HCT116 (cell line): ENCODE measurements at regions not wholly inside any gene's neighbourhood (a gene's known extent, or its start where the extent isn't known, plus 50 kb on each side); places are given as distances from the start of the nearest gene placed in this dataset.

ENCODE experiments used
- ATAC-seq: fragments of 200-7000 bp; cut with Tn5 transposase; 2 replicates; pipeline ENCODE4 v1.9.1; 2020; ENCODE audit warnings: mild to moderate bottlenecking, moderate library complexity
- BruUV-seq: library from RNA; stranded (reverse); fragments of 400-500 nt; replicated peaks from 2 replicates; lab custom pipeline; 2021; lab: Mats Ljungman, UMichigan
- CTCF ChIA-PET: fragments of 300-600 bp; sonication (Branson Sonifier 250); formaldehyde crosslinking; loops from one replicate; lab custom pipeline; 2021; ENCODE audit warnings: antibody characterized with exemption; lab: Charles Lee
- POLR2A ChIA-PET: fragments of 300-600, 350-600 bp; sonication (Branson Sonifier 250); formaldehyde crosslinking; loops from one replicate; lab custom pipeline; 2021; ENCODE audit warnings: antibody characterized with exemption; lab: Charles Lee
- RAD21 ChIA-PET, 2 experiments: fragments of 300-600 bp; sonication (Branson Sonifier 250); formaldehyde crosslinking; loops; one replicate each; lab custom pipeline; 2023; ENCODE audit warnings: low total read pairs in 2 of 2; ENCODE audit not compliant: uncharacterized antibody in 2 of 2, unreplicated experiment in 2 of 2, low non-redundant PET in 1 of 2; lab: Charles Lee
- DNase-seq: peaks from one replicate; pipeline ENCODE4 v3.0.0-alpha.2; 2010; ENCODE audit warnings: low read depth, low spot score
- H2AFZ ChIP-seq: fragments of 200-600 bp; shearing (Covaris generic), sonication (generic); 2 replicates; pipeline ENCODE4 v1.6.1; 2017; ENCODE audit warnings: low read depth, mixed run types, mixed read lengths, antibody characterized with exemption, low read length; ENCODE audit not compliant: poor library complexity, severe bottlenecking
- H3K27ac ChIP-seq: 2 replicates; pipeline ENCODE4 v1.5.1; 2012; ENCODE audit warnings: low read depth, low read length
- H3K27me3 ChIP-seq: fragments of 200-600 bp; sonication (generic); 2 replicates; pipeline ENCODE4 v1.6.1; 2016; ENCODE audit warnings: mixed run types, low read length, mixed read lengths; ENCODE audit not compliant: insufficient read depth
- H3K36me3 ChIP-seq, 2 experiments: fragments of 200-500 bp in 1 of 2; fragments of 200-600 bp in 1 of 2; sonication (Bioruptor generic) in 1 of 2; sonication (generic) in 1 of 2; 2 replicates each; pipeline versions ENCODE4 v1.5.1 to v1.6.1; 2014 to 2016; ENCODE audit warnings: low read length in 2 of 2, inconsistent platforms in 1 of 2, mixed read lengths in 1 of 2, mixed run types in 1 of 2; ENCODE audit not compliant: insufficient read depth in 2 of 2, control insufficient read depth in 1 of 2
- H3K4me1 ChIP-seq, 2 experiments: fragments of 200-600 bp in 1 of 2; sonication (generic) in 1 of 2; 2 replicates each; pipeline versions ENCODE4 v1.5.1 to v1.6.1; 2012 to 2017; ENCODE audit warnings: low read length in 2 of 2, inconsistent platforms in 1 of 2, mild to moderate bottlenecking in 1 of 2, mixed read lengths in 1 of 2, mixed run types in 1 of 2, moderate library complexity in 1 of 2; ENCODE audit not compliant: insufficient read depth in 2 of 2, control insufficient read depth in 1 of 2
- H3K4me2 ChIP-seq: fragments of 200-600 bp; sonication (generic); 2 replicates; pipeline ENCODE4 v1.6.1; 2017; ENCODE audit warnings: mixed run types, low read length, mixed read lengths
- H3K4me3 ChIP-seq, 2 experiments: fragments of 200-600 bp in 1 of 2; sonication (generic) in 1 of 2; replicated peaks in 1 of 2; 2 replicates each; pipeline ENCODE4 v1.5.1; 2011 to 2016; ENCODE audit warnings: low read length in 2 of 2, control low read depth in 1 of 2, low read depth in 1 of 2, mild to moderate bottlenecking in 1 of 2, mixed read lengths in 1 of 2, mixed run types in 1 of 2
- H3K79me2 ChIP-seq: fragments of 200-600 bp; sonication (generic); 2 replicates; pipeline ENCODE4 v1.6.1; 2017; ENCODE audit warnings: mild to moderate bottlenecking, mixed run types, low read length, moderate library complexity, mixed read lengths; ENCODE audit not compliant: insufficient read depth
- H3K9ac ChIP-seq: fragments of 200-600 bp; sonication (generic); 2 replicates; pipeline ENCODE4 v1.6.1; 2016; ENCODE audit warnings: low read length, mixed read lengths
- H3K9me2 ChIP-seq: fragments of 200-600 bp; sonication (generic), shearing (Covaris generic); 2 replicates; pipeline ENCODE4 v1.6.1; 2017; ENCODE audit warnings: mixed run types, mild to moderate bottlenecking, moderate library complexity; ENCODE audit not compliant: insufficient read depth
- H3K9me3 ChIP-seq, 2 experiments: fragments of 200-500 bp in 1 of 2; fragments of 200-600 bp in 1 of 2; sonication (Bioruptor generic) in 1 of 2; sonication (generic) in 1 of 2; 2 replicates each; pipeline ENCODE4 v1.6.1; 2014 to 2017; ENCODE audit warnings: low read length in 2 of 2, mixed read lengths in 2 of 2, inconsistent platforms in 1 of 2, low read depth in 1 of 2, mild to moderate bottlenecking in 1 of 2, mixed run types in 1 of 2, moderate library complexity in 1 of 2; ENCODE audit not compliant: control insufficient read depth in 1 of 2, insufficient read depth in 1 of 2
- H4K20me1 ChIP-seq: fragments of 200-600 bp; sonication (generic), shearing (Covaris generic); 2 replicates; pipeline ENCODE4 v1.6.1; 2017; ENCODE audit warnings: mixed run types, mild to moderate bottlenecking, moderate library complexity; ENCODE audit not compliant: insufficient read depth
- CEBPB ChIP-seq: IDR thresholded peaks from 2 replicates; pipeline ENCODE4 v1.6.1; 2012; ENCODE audit warnings: low read depth
- EGR1 ChIP-seq: IDR thresholded peaks from 2 replicates; pipeline ENCODE4 v1.6.1; 2012; ENCODE audit warnings: low read depth
- ELF1 ChIP-seq: IDR thresholded peaks from 2 replicates; pipeline ENCODE4 v1.6.1; 2012; ENCODE audit warnings: low read depth, borderline replicate concordance
- EZH2phosphoT487 ChIP-seq: fragments of 200-600 bp; IDR thresholded peaks from 2 replicates; pipeline ENCODE4 v1.6.1; 2018; ENCODE audit warnings: antibody characterized with exemption, borderline replicate concordance
- FOSL1 ChIP-seq: IDR thresholded peaks from 2 replicates; pipeline ENCODE4 v1.6.1; 2012; ENCODE audit warnings: low read depth
- JUND ChIP-seq: IDR thresholded peaks from 2 replicates; pipeline ENCODE4 v1.6.1; 2012
- POLR2A ChIP-seq: IDR thresholded peaks from 2 replicates; pipeline ENCODE4 v1.7.0; 2011; ENCODE audit warnings: borderline replicate concordance; ENCODE audit not compliant: insufficient read depth, insufficient read length; ENCODE audit errors: extremely low read depth
- POLR2AphosphoS5 ChIP-seq: IDR thresholded peaks from 2 replicates; pipeline ENCODE4 v1.6.1; 2011; ENCODE audit warnings: mild to moderate bottlenecking, low read depth, low read length, moderate library complexity
- RAD21 ChIP-seq: IDR thresholded peaks from 2 replicates; pipeline ENCODE4 v1.6.1; 2012; ENCODE audit warnings: low read depth, mild to moderate bottlenecking
- SIN3A ChIP-seq: IDR thresholded peaks from 2 replicates; pipeline ENCODE4 v1.6.1; 2012; ENCODE audit warnings: low read depth
- SP1 ChIP-seq: IDR thresholded peaks from 2 replicates; pipeline ENCODE4 v1.6.1; 2012; ENCODE audit warnings: low read depth
- YY1 ChIP-seq: IDR thresholded peaks from 2 replicates; pipeline ENCODE4 v1.6.1; 2011; ENCODE audit warnings: low read length, low read depth, moderate library complexity, mild to moderate bottlenecking; ENCODE audit not compliant: insufficient replicate concordance; ENCODE audit errors: extremely low read depth
- ZFX ChIP-seq: fragments of 450-650 bp; IDR thresholded peaks from 2 replicates; pipeline ENCODE4 v1.6.1; 2017
- intact Hi-C: fragments of 100-400 bp; cut with micrococcal nuclease; formaldehyde crosslinking; loops from 2 replicates; pipeline ENCODE4 v1.10.0; 2022
- TF ChIP-seq, protein P1 (sequence below): IDR thresholded peaks from 2 replicates; pipeline ENCODE4 v1.6.1; 2011; ENCODE audit warnings: mild to moderate bottlenecking, low read length, moderate library complexity; ENCODE audit not compliant: insufficient replicate concordance; ENCODE audit errors: extremely low read depth
- TF ChIP-seq, protein P2 (sequence below): IDR thresholded peaks from 2 replicates; pipeline ENCODE4 v1.6.1; 2012
- TF ChIP-seq, protein P3 (sequence below): IDR thresholded peaks from 2 replicates; pipeline ENCODE4 v1.6.1; 2012
- TF ChIP-seq, protein P4 (sequence below), 3 experiments: fragments of 200-600 bp in 1 of 3; sonication (generic) in 1 of 3; IDR thresholded peaks in 2 of 3; conservative IDR thresholded peaks in 1 of 3; 2 replicates each; pipeline ENCODE4 v1.5.1; 2012 to 2017; ENCODE audit warnings: low read depth in 2 of 3, low read length in 2 of 3, antibody characterized with exemption in 1 of 3, borderline replicate concordance in 1 of 3, control low read depth in 1 of 3, mild to moderate bottlenecking in 1 of 3, mixed read lengths in 1 of 3, mixed run types in 1 of 3, moderate library complexity in 1 of 3; ENCODE audit not compliant: insufficient read depth in 1 of 3

DNA sequence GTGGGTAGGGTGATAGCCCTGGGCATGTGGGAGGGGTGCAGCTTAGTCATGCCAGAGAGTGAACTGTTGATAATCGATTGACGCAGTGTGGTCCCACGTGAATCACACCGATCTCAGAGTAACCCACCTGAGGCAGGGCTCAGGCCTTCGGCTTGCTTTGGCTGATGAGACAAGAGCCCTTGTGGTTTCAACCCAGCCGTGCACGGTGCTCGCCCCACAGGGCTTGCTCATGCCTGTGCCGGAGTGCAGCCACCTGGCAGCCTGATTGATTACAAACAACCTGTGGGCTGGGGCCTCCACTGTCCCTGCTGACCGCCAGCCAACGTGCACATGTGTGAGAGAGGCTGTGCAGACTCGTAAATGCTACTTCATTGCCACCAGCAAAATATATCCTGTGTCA, 144.9 kb upstream of the ADARB2 start:
- H3K4me3 ChIP-seq, result no peak overlapping the region
- no peak overlapping the region for H3K27ac ChIP-seq
- ATAC-seq, result no peak
- H3K27me3 ChIP-seq, result no peaks in the 10 kb centered on the region
- TF ChIP-seq EGR1, result no peak
- H4K20me1 ChIP-seq, result no peaks in the 10 kb centered on the region
- H3K4me2 ChIP-seq, result no peak overlapping the region
- H3K4me1 ChIP-seq, result no peaks in the 10 kb centered on the region
- intact Hi-C loops, result no loop called here
- no peaks in the 10 kb centered on the region for H3K9me2 ChIP-seq
- RAD21 ChIA-PET, result no interaction called here
- H3K9ac ChIP-seq, result no peak overlapping the region
- H2AFZ ChIP-seq, result no peak overlapping the region
- no TSS peak for BruUV-seq
- DNase-seq, result no peak
- CTCF ChIA-PET, result no interaction called here
- H3K9me3 ChIP-seq, result peaks cover 3 to 20% of the 10 kb centered on the region in 2 experiments; a peak in 2 of 4 replicates
- H3K79me2 ChIP-seq, result no peaks in the 10 kb centered on the region
- POLR2A ChIA-PET, result no interaction called here
- H3K36me3 ChIP-seq, result no peaks in the 10 kb centered on the region

DNA sequence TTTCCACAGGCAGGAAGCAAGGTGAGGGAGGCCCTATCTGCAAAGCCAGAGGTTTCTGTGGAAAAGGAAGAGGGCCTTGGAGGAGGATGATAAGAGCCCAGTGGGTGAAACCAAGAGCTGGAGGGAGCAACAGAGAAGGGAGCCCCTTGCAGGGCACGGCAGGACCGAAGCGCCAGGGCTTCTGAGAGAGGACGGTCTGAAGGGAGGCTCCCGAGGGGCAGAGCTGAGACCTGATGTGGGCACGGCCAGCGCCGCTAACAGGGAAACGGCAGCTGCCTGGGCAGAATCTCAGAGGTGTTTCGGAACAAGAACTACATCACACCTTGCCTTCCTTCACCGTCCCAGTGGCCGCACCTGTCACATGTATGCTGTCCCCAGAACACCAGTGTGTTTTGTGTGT, 144.3 kb upstream of the ADARB2 start:
- no peak overlapping the region for H3K4me3 ChIP-seq
- no peak overlapping the region for H3K27ac ChIP-seq
- H3K9me3 ChIP-seq, result peaks cover 5 to 20% of the 10 kb centered on the region in 2 experiments; a peak in 2 of 4 replicates
- BruUV-seq, result no TSS peak
- ChIA-PET CTCF (no interaction called here), RAD21 (no interaction called here), POLR2A (no interaction called here)
- H3K9me2 ChIP-seq, result no peaks in the 10 kb centered on the region
- H4K20me1 ChIP-seq, result no peaks in the 10 kb centered on the region
- H3K27me3 ChIP-seq, result no peaks in the 10 kb centered on the region
- intact Hi-C loops, result no loop called here
- no peak overlapping the region for H3K4me2 ChIP-seq
- DNase-seq, result no peak
- H2AFZ ChIP-seq, result no peak overlapping the region
- H3K4me1 ChIP-seq, result no peaks in the 10 kb centered on the region
- H3K9ac ChIP-seq, result no peak overlapping the region
- no peak for ATAC-seq
- no peaks in the 10 kb centered on the region for H3K36me3 ChIP-seq
- H3K79me2 ChIP-seq, result no peaks in the 10 kb centered on the region
- TF ChIP-seq SP1 (no peak), POLR2A (no peak), ZFX (no peak), JUND (no peak), CEBPB (no peak), EGR1 (no peak), ELF1 (no peak), EZH2phosphoT487 (no peak), RAD21 (no peak), POLR2AphosphoS5 (no peak), FOSL1 (no peak), SIN3A (no peak), YY1 (no peak)
- TF ChIP-seq, protein P1, sequence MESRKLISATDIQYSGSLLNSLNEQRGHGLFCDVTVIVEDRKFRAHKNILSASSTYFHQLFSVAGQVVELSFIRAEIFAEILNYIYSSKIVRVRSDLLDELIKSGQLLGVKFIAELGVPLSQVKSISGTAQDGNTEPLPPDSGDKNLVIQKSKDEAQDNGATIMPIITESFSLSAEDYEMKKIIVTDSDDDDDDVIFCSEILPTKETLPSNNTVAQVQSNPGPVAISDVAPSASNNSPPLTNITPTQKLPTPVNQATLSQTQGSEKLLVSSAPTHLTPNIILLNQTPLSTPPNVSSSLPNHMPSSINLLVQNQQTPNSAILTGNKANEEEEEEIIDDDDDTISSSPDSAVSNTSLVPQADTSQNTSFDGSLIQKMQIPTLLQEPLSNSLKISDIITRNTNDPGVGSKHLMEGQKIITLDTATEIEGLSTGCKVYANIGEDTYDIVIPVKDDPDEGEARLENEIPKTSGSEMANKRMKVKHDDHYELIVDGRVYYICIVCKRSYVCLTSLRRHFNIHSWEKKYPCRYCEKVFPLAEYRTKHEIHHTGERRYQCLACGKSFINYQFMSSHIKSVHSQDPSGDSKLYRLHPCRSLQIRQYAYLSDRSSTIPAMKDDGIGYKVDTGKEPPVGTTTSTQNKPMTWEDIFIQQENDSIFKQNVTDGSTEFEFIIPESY, result no peak
- TF ChIP-seq, protein P2, sequence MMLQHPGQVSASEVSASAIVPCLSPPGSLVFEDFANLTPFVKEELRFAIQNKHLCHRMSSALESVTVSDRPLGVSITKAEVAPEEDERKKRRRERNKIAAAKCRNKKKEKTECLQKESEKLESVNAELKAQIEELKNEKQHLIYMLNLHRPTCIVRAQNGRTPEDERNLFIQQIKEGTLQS, result no peak
- TF ChIP-seq, protein P3, sequence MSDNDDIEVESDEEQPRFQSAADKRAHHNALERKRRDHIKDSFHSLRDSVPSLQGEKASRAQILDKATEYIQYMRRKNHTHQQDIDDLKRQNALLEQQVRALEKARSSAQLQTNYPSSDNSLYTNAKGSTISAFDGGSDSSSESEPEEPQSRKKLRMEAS, result no peak
- TF ChIP-seq, protein P4, sequence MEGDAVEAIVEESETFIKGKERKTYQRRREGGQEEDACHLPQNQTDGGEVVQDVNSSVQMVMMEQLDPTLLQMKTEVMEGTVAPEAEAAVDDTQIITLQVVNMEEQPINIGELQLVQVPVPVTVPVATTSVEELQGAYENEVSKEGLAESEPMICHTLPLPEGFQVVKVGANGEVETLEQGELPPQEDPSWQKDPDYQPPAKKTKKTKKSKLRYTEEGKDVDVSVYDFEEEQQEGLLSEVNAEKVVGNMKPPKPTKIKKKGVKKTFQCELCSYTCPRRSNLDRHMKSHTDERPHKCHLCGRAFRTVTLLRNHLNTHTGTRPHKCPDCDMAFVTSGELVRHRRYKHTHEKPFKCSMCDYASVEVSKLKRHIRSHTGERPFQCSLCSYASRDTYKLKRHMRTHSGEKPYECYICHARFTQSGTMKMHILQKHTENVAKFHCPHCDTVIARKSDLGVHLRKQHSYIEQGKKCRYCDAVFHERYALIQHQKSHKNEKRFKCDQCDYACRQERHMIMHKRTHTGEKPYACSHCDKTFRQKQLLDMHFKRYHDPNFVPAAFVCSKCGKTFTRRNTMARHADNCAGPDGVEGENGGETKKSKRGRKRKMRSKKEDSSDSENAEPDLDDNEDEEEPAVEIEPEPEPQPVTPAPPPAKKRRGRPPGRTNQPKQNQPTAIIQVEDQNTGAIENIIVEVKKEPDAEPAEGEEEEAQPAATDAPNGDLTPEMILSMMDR (IDR thresholded peaks at IDR 0.05 in 2 of 3, conservative IDR thresholded peaks at IDR 0.05 in 1 of 3; ENCODE audit: borderline replicate concordance in 1 of 3, insufficient read depth in 1 of 3, low read depth in 2 of 3, low read length in 2 of 3), result no peak
